Colonic mucosa (tissue), 4 donors: ENCODE measurements at regions not wholly inside any gene's neighbourhood (a gene's known extent, or its start where the extent isn't known, plus 50 kb on each side); places are given as distances from the start of the nearest gene placed in this dataset.

Experiments
- DNase-seq: peaks from one replicate; pipeline ENCODE4 v3.0.0-alpha.2; 2020
- H3K27ac ChIP-seq: fragments of 200-600 bp; one replicate; pipeline ENCODE4 v1.8.0; 2021
- H3K27me3 ChIP-seq: fragments of 200-600 bp; one replicate; pipeline ENCODE4 v1.8.0; 2021
- H3K36me3 ChIP-seq: fragments of 200-600 bp; one replicate; pipeline ENCODE4 v1.8.0; 2021
- H3K4me1 ChIP-seq: fragments of 200-600 bp; one replicate; pipeline ENCODE4 v1.8.0; 2021; ENCODE audit warnings: mild to moderate bottlenecking
- H3K4me3 ChIP-seq: fragments of 200-600 bp; one replicate; pipeline ENCODE4 v1.8.0; 2021
- H3K9ac ChIP-seq, 2 donors: one replicate each; pipeline ENCODE4 v1.7.0; 2013; ENCODE audit warnings: control low read depth in 2 of 2, low read depth in 2 of 2, low read length in 2 of 2
- H3K9me3 ChIP-seq: fragments of 200-600 bp; one replicate; pipeline ENCODE4 v1.8.0; 2021
- intact Hi-C: fragments of 100-400 bp; cut with DNase I; formaldehyde crosslinking; loops from one replicate; pipeline ENCODE4 v1.14.1; 2022
- TF ChIP-seq, protein P1 (sequence below): fragments of 200-600 bp; IDR thresholded peaks from one replicate; pipeline ENCODE4 v1.8.0; 2022; ENCODE audit warnings: antibody characterized with exemption, mild to moderate bottlenecking
- donor health status: healthy.
- donor health status: DM: no; HTN: no; CAD: no.
- donor health status: DM: no; HTN: no; CAD: no.

DNA sequence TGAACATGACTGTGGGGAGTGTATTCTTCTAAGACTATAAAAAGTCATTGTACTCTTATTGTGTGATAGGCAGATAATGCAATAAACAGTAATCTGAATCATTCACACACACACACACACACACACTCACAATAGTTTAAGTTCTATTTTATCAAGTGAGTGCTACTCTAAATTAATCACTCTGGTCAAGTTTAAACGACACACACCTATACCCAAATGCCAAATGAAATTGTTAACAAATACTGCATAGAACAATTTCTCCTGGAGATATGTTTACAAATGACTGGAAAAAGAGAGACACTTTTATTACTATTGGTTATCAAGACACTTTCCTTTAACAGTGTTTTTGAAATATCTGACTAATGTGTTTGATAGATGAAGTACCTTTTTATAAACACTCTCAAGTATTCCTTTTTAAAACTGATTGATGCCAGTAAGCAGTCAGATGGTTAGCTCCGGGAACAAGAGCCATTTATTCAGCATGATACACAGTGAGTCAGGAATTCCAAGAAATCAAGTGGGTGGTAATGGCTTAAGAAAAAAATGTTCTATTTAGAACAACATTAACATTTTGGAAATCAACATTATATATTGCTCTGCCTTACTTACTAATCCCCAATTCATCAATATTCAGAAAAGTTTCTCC lies 521.6 kb upstream of the ST8SIA4 start:
- no peak for DNase-seq
- no peaks in the 10 kb centered on the region for H3K27me3 ChIP-seq
- no peaks in the 10 kb centered on the region for H3K4me1 ChIP-seq
- no peaks in the 10 kb centered on the region for H3K36me3 ChIP-seq
- no peaks in the 10 kb centered on the region for H3K9me3 ChIP-seq
- TF ChIP-seq, protein P1, sequence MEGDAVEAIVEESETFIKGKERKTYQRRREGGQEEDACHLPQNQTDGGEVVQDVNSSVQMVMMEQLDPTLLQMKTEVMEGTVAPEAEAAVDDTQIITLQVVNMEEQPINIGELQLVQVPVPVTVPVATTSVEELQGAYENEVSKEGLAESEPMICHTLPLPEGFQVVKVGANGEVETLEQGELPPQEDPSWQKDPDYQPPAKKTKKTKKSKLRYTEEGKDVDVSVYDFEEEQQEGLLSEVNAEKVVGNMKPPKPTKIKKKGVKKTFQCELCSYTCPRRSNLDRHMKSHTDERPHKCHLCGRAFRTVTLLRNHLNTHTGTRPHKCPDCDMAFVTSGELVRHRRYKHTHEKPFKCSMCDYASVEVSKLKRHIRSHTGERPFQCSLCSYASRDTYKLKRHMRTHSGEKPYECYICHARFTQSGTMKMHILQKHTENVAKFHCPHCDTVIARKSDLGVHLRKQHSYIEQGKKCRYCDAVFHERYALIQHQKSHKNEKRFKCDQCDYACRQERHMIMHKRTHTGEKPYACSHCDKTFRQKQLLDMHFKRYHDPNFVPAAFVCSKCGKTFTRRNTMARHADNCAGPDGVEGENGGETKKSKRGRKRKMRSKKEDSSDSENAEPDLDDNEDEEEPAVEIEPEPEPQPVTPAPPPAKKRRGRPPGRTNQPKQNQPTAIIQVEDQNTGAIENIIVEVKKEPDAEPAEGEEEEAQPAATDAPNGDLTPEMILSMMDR = no peak
- H3K4me3 ChIP-seq = no peak overlapping the region
- no peak overlapping the region for H3K27ac ChIP-seq
- intact Hi-C loops = no loop called here
- no peak overlapping the region for H3K9ac ChIP-seq

DNA sequence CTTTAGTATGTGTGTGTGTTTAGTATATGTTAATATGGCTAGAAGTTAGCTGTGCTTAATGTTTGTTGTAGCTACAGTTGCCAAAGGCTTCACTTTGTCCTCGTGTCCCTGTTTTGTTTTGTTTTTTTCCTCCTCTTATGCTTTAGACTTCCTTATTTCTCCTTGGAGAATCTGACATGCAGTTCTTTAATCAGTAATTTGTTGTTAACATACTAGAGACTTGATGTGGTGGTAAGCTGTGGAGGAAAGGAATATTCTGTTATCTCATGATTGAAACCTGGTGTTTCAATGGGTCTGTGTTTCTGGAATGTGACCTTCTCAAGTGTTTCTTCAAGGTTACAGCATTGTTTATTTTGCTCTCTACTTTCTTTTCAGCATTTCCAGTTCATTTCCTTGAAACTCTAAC lies 515.6 kb upstream of the ST8SIA4 start:
- no peak overlapping the region for H3K27ac ChIP-seq
- H3K9ac ChIP-seq = no peak overlapping the region
- H3K36me3 ChIP-seq = no peaks in the 10 kb centered on the region
- TF ChIP-seq, protein P1 = no peak
- DNase-seq = no peak
- no peak overlapping the region for H3K4me3 ChIP-seq
- no peaks in the 10 kb centered on the region for H3K4me1 ChIP-seq
- no peaks in the 10 kb centered on the region for H3K27me3 ChIP-seq
- intact Hi-C loops = no loop called here
- no peaks in the 10 kb centered on the region for H3K9me3 ChIP-seq

DNA sequence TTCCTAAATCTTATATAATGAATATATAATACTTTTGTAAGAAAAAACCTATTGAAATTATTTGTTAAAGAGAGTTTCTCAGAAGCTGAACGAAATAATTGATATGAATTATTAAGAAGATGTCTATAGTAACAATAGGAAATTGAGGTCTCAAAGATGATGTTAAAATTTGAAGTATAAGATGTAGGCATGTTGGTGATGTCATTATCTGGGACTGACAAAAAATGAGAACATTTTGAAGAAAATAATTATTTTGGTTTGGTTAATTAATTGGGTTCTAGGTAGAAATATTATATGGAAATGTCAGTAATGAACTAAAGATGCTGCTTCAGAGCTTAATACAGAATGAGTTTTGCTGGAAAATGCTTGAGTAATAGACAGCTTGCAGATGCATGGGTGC lies 501.4 kb upstream of the ST8SIA4 start:
- intact Hi-C loops = no loop called here
- H3K9me3 ChIP-seq = no peaks in the 10 kb centered on the region
- no peaks in the 10 kb centered on the region for H3K4me1 ChIP-seq
- TF ChIP-seq, protein P1 = no peak
- no peaks in the 10 kb centered on the region for H3K36me3 ChIP-seq
- no peak overlapping the region for H3K9ac ChIP-seq
- no peak for DNase-seq
- H3K27me3 ChIP-seq = no peaks in the 10 kb centered on the region
- H3K27ac ChIP-seq = no peak overlapping the region
- H3K4me3 ChIP-seq = no peak overlapping the region

DNA sequence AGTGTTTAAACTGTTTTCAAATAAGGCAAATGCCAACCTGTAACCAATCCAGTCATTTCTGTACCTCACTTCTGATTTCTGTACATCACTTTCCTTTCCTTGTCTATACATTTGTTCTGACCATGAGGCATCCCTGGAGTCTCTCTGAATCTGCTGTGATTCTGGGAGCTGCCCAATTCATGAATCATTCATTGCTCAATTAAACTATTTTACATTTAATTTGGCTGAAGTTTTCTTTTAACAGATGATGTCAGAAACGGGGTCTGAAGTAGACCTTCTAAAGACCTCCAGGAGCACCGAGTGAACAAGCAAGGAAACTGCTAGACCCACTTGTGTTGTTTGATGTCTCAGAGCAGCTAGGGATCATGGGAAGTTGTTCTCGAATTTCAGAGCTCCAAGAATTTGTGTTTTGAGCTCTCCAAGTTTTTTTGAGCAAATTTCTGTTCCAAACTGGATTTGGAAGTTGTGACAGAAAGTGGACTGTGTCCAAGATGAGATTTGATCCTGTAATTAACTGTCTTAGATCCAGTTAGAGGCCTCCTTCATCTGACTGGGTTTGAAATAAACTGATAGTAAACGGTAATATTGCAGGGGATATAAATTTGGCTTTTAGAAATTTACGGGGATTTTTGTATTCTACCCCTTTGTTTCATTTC lies 490.8 kb upstream of the ST8SIA4 start:
- H3K27ac ChIP-seq = no peak overlapping the region
- H3K9ac ChIP-seq = no peak overlapping the region
- no peak overlapping the region for H3K4me3 ChIP-seq
- TF ChIP-seq, protein P1 = no peak
- intact Hi-C loops = loop anchor here (5.0 kb wide), 2 partner anchors 917 to 967 kb away; no protein-coding TSS in a partner anchor
- no peaks in the 10 kb centered on the region for H3K36me3 ChIP-seq
- no peak for DNase-seq
- no peaks in the 10 kb centered on the region for H3K9me3 ChIP-seq
- no peaks in the 10 kb centered on the region for H3K27me3 ChIP-seq
- no peaks in the 10 kb centered on the region for H3K4me1 ChIP-seq

DNA sequence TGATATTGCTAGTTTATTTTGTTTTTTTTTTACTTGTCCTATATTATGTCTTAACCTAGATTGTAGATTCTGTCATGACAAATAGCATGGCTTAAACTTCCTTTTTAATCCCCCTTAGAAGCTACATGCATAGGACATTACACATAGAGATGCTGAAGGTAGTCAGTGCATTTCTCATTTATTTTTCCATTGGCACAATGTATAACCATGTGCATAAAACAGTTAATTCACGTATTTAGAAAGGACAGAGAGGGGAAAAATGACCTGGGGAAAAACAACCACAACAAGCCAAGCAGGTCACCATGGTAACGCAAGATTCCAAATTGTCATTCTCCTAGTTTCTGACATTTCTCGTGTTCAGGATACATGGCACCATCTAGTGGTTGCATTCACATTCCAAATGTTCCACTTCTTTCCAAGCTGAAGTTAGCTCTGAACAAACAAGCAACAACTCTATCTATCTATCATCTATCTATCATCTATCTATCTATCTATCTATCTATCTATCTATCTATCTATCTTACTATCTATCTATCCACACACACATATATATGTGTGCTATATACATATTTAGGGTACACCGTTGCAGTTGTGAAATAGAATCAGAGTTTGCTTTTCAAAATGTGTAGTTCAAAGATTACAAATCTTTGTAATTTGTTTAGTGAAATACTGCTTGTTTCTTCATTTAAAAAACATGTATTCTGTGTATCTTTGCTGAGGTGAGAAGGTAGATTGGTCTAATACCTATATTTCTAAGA lies 487.2 kb upstream of the ST8SIA4 start:
- H3K27me3 ChIP-seq = no peaks in the 10 kb centered on the region
- H3K4me3 ChIP-seq = no peak overlapping the region
- H3K9me3 ChIP-seq = no peaks in the 10 kb centered on the region
- intact Hi-C loops = loop anchor here (5.0 kb wide), 2 partner anchors 913 to 963 kb away; no protein-coding TSS in a partner anchor
- H3K9ac ChIP-seq = no peak overlapping the region
- TF ChIP-seq, protein P1 = peak; percentile 34
- H3K36me3 ChIP-seq = no peaks in the 10 kb centered on the region
- H3K4me1 ChIP-seq = no peaks in the 10 kb centered on the region
- H3K27ac ChIP-seq = no peak overlapping the region
- peak; percentile 23 for DNase-seq
